Pons (tissue), 1 donor: ENCODE measurements at regions not wholly inside any gene's neighbourhood (a gene's known extent, or its start where the extent isn't known, plus 50 kb on each side); places are given as distances from the start of the nearest gene placed in this dataset.

ENCODE experiments used
- DNase-seq: peaks from one replicate; pipeline ENCODE4 v3.0.0-alpha.2; 2016; ENCODE audit warnings: low spot score

GRCh38 chr5:175805256-175806011 is 65.9 kb upstream of the CPLX2 start:
- DNase-seq, result no peak

- DNase-seq, result no peak
These were observed 62.7 kb upstream of the CPLX2 start for GRCh38 chr5:175808711-175809110.

DNA sequence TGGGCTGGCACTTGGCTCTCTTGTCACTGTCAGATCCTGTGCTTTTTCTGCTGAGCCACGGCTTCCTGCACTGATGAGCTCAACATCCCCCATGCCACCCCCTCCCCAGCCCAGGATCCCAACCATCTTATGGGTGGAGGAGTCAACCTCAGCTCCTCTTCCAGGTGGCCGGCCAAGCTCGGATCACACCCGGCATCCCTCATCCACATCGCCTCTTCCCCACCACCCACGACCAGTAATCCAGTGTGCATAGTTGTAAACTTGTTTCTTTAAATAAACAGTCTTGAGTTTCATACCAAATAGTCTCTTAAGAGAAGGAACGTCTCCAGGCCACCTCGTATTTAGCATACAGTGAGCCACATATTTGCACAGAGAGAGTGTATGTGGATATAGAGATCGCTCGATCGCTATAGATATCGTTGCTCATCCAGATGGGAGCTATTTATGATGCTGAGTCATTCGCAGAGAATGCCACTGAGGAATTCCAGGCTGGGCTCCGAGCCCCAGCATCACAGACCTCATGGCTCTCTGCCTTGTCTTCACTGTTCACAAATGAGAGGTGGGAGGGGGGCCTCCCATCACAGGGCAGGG is 61.8 kb upstream of the CPLX2 start:
- no peak for DNase-seq

GRCh38 chr5:175810457-175810856 is 60.9 kb upstream of the CPLX2 start:
- DNase-seq, result no peak

GRCh38 chr5:175811589-175811988 is 59.8 kb upstream of the CPLX2 start:
- DNase-seq, result no peak

GRCh38 chr5:175813943-175814630 is 57.3 kb upstream of the CPLX2 start:
- DNase-seq, result no peak

DNA sequence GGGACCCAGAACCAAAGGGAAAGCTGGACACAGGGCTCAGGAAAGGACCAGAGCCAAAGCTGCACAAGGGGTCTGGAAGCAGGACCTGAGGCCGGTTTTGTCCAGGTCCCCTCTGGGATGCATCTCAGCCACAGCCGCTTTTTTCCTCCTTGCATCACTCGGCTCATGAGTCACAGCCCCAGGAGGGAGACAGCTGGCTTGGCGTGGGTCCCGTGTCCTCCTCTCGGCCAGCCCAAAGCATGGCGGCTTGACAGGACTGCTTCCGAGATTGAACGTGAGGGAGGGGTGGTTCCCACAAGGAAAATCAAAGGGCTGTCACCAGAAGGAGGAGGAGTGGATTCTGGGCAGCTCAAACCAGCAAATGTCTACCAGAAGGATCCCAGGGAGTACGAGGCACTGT is 56.7 kb upstream of the CPLX2 start:
- DNase-seq, result no peak

DNA sequence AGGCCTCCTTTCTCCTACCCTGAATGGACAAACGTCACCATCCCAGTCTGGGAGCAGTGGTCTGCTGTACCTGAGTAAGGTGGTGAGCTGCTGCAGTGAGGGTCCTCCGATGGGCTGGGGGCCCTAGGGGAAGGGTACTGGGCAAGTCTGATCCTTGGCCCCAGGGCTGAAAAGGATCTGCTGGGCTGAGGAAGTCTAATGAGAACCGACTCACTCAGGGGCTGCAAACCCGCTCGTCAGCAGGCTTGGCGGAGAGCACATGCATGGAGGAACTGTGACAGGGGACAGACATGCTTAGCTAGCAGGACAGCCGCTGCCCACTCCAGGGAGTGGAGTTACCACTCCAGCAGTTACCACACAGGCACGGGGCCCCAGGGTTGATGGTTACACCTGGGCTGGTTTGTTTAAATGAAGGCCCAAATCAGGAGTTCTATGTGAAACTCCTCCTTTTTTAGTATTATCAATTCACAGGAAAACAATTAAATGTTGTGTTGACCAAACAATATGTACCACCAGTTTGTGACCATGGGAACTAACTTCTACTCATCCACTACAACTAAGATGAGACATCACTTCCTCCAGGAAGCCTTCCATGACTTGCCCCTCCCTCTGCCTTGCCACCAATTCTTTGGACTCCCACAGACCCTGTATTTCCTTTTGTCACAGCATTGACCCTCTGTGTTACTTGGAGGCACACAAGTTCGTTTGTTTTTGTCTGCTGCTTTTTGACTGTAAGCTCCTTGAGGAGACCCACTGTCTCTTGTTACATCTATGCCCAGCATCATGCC is 56.1 kb upstream of the CPLX2 start:
- no peak for DNase-seq

DNA sequence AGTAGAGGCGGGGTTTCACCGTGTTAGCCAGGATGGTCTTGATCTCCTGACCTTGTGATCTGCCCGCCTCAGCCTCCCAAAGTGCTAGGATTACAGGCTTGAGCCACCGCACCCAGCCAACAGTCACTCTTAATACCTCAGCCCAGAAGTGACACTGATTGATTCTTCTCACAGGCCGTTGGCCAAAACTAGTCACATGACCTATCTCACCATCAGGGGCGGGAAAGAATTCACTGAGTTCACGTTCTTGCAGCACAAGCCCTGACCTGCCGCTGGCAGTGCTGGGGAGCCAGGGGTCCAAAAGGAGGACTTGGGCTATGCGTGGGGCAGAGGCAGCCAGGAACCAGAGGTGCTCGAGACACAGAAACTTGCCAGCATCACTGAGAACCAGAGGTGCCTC is 55.0 kb upstream of the CPLX2 start:
- DNase-seq, result no peak

GRCh38 chr5:175819090-175819425 is 52.3 kb upstream of the CPLX2 start:
- no peak for DNase-seq

DNA sequence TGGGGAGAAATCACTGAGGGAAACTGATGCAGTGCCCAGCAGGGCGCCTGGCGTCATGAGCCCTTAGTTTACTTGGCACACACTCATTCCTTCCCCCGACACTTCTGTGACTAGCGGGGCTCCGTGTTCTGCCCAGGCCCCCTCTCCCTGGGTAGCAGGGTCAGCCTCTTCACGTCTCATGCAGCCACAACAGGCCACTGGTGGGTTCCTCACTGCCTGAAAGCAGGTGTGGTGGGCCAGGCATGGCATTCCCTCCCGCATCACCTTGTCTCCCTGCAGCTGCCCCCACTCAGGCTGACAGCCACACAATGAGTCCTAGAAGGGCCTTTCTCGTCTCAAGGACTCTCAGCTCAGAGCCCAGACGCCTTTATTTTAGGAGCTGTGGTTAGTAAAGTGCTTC is 51.1 kb upstream of the CPLX2 start:
- DNase-seq, result no peak
